Transverse colon (tissue), 4 donors: ENCODE measurements at regions not wholly inside any gene's neighbourhood (a gene's known extent, or its start where the extent isn't known, plus 50 kb on each side); places are given as distances from the start of the nearest gene placed in this dataset.

Experiments
- CTCF ChIP-seq, 5 experiments: fragments of 200-600 bp in 3 of 5; fragments of 450-650 bp in 2 of 5; sonication (generic) in 3 of 5; IDR thresholded peaks; 1 replicate in 2 of 5; 2 replicates in 3 of 5; pipeline ENCODE4 v1.5.1; 2016 to 2017; ENCODE audit warnings: antibody characterized with exemption in 5 of 5, inconsistent platforms in 3 of 5, mild to moderate bottlenecking in 2 of 5, moderate library complexity in 1 of 5
- EP300 ChIP-seq: sonication (generic); formaldehyde crosslinking; IDR thresholded peaks from one replicate; pipeline ENCODE4 v1.6.1; 2017; ENCODE audit warnings: antibody characterized with exemption, low read depth
- POLR2A ChIP-seq: fragments of 450-650 bp; IDR thresholded peaks from one replicate; pipeline ENCODE4 v1.6.1; 2016; ENCODE audit warnings: antibody characterized with exemption, mild to moderate bottlenecking, moderate library complexity
- POLR2AphosphoS5 ChIP-seq, 3 donors: sonication (generic); formaldehyde crosslinking; IDR thresholded peaks; one replicate each; pipeline ENCODE4 v1.6.1; 2016; ENCODE audit warnings: antibody characterized with exemption in 3 of 3

DNA sequence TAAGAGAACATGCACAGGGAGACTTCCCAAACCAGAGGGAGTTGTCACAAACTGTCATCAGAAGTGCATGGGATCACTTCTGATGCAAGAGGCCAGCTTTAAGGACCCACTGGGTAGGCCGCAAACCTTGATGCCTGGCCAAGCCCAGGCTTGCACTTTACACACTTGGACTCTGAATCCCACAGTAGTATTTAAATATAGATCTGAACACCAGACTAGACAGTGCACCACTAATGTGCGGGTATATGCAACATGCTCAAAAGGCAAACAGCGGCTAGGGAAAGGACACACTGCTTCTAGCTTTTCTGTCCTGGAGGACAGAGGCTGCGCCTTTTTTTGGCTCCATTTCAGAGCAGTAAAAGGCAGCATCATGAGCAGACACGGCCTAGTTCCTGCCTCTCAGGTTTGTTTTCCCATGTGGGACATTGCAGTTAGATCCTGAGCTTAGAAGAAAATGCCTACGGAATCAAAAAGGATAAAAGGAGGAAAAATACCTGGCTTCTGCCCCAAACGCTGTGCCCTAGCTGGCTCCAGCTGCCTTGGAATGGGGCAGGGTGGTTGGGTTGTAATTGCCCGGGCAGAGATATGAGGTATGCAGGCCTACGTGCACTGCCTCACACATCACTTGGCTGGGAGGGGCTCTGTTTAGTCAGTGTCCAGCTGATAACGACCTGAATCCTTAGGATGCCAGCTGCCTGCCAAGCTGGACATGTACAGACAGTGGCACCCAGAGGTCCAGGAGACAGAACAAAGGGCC is 84.5 kb upstream of the EGLN3 start:
- TF ChIP-seq CTCF (IDR thresholded peaks at IDR 0.05) = no peak
- TF ChIP-seq EP300 = no peak
- peak; percentile 14 for TF ChIP-seq POLR2A
- peak in 1 of 3 donors; percentile 40 for TF ChIP-seq POLR2AphosphoS5 (IDR thresholded peaks at IDR 0.05)
